Stomach (tissue), 8 donors: ENCODE measurements at regions not wholly inside any gene's neighbourhood (a gene's known extent, or its start where the extent isn't known, plus 50 kb on each side); places are given as distances from the start of the nearest gene placed in this dataset.

Experiments
- DNase-seq, 2 donors: peaks; one replicate each; pipeline versions ENCODE4 v3.0.0 to v3.0.0-alpha.2; 2013 to 2019
- H3K27ac ChIP-seq, 5 donors: fragments of 200-600 bp in 4 of 5; sonication (generic) in 4 of 5; one replicate each; pipeline ENCODE4 v1.5.1; 2013 to 2019; ENCODE audit warnings: mild to moderate bottlenecking in 1 of 5, moderate library complexity in 1 of 5
- H3K27me3 ChIP-seq, 3 donors: fragments of 200-600 bp; sonication (generic); one replicate each; pipeline ENCODE4 v1.5.1; 2017 to 2019; ENCODE audit warnings: mixed run types in 1 of 3
- H3K36me3 ChIP-seq, 4 donors: fragments of 200-600 bp; sonication (generic); 1 replicate in 3 of 4; 2 replicates in 1 of 4; pipeline ENCODE4 v1.5.1; 2016 to 2019
- H3K4me1 ChIP-seq, 4 donors: fragments of 200-600 bp; sonication (generic); one replicate each; pipeline ENCODE4 v1.5.1; 2016 to 2019
- H3K4me3 ChIP-seq, 4 donors: fragments of 200-600 bp; sonication (generic) in 3 of 4; one replicate each; pipeline ENCODE4 v1.5.1; 2016 to 2019; ENCODE audit warnings: mild to moderate bottlenecking in 1 of 4
- H3K9me3 ChIP-seq, 4 donors: fragments of 200-600 bp; sonication (generic); one replicate each; pipeline ENCODE4 v1.5.1; 2016 to 2019
- CTCF ChIP-seq, 7 experiments: fragments of 450-650 bp in 4 of 7; fragments of 200-600 bp in 3 of 7; sonication (generic) in 3 of 7; IDR thresholded peaks; one replicate each; pipeline ENCODE4 v1.5.1; 2016 to 2019; ENCODE audit warnings: antibody characterized with exemption in 7 of 7, control low read depth in 2 of 7, mild to moderate bottlenecking in 1 of 7
- EP300 ChIP-seq: sonication (generic); formaldehyde crosslinking; IDR thresholded peaks from one replicate; pipeline ENCODE4 v1.6.1; 2017; ENCODE audit warnings: antibody characterized with exemption
- POLR2A ChIP-seq, 4 donors: fragments of 450-650 bp; IDR thresholded peaks; one replicate each; pipeline ENCODE4 v1.6.1; 2016; ENCODE audit warnings: antibody characterized with exemption in 4 of 4, control low read depth in 2 of 4, mild to moderate bottlenecking in 1 of 4, moderate library complexity in 1 of 4
- POLR2AphosphoS5 ChIP-seq, 3 donors: sonication (generic); formaldehyde crosslinking; IDR thresholded peaks; one replicate each; pipeline ENCODE4 v1.6.1; 2016; ENCODE audit warnings: antibody characterized with exemption in 3 of 3
- WGBS, 5 donors: extraction: QIAGEN DNeasy Blood & Tissue Kit in 3 of 5; methylation state at CpG; one replicate each; pipeline versions ENCODE4 v1.1.5 to v1.1.7; 2013 to 2018; 5-methylcytosine and 5-hydroxymethylcytosine counted together
- intact Hi-C: fragments of 100-400 bp; cut with DNase I; formaldehyde crosslinking; loops from one replicate; pipeline ENCODE4 v1.15.1; 2023; ENCODE audit warnings: low total_unique reads
- donor health status: healthy with polysubstance abuse.
- donor health status: Bipolar disorder and iron deficiency.
- donor health status: healthy.

GRCh38 chr7:125247514-125248098, 318.0 kb upstream of the POT1 start:
- H3K27ac ChIP-seq = no peak overlapping the region
- no peak overlapping the region for H3K4me3 ChIP-seq
- DNase-seq = no peak
- WGBS, 5 donors = 77 to 86% (median 82%) methylated on average over 1 of the region's 1 CpG
- intact Hi-C loops = no loop called here
- TF ChIP-seq CTCF (IDR thresholded peaks at IDR 0.05) (no peak), POLR2AphosphoS5 (IDR thresholded peaks at IDR 0.05) (no peak), EP300 (no peak), POLR2A (IDR thresholded peaks at IDR 0.05) (no peak)
- H3K4me1 ChIP-seq = no peaks in the 10 kb centered on the region
- no peaks in the 10 kb centered on the region for H3K27me3 ChIP-seq
- H3K9me3 ChIP-seq = no peaks in the 10 kb centered on the region
- no peaks in the 10 kb centered on the region for H3K36me3 ChIP-seq

- DNase-seq = no peak
- 51 to 72% (median 53%) methylated on average over 1 of the region's 1 CpG for WGBS, 5 donors
- Histone ChIP-seq H3K27ac (no peak overlapping the region), H3K4me3 (no peak overlapping the region), H3K9me3 (no peaks in the 10 kb centered on the region), H3K27me3 (no peaks in the 10 kb centered on the region), H3K4me1 (no peaks in the 10 kb centered on the region), H3K36me3 (no peaks in the 10 kb centered on the region)
- intact Hi-C loops = no loop called here
- TF ChIP-seq POLR2AphosphoS5 (IDR thresholded peaks at IDR 0.05) = no peak
- no peak for TF ChIP-seq EP300
- no peak for TF ChIP-seq POLR2A (IDR thresholded peaks at IDR 0.05)
- no peak for TF ChIP-seq CTCF (IDR thresholded peaks at IDR 0.05)
These were observed 317.1 kb upstream of the POT1 start for GRCh38 chr7:125246706-125247105.

- no peak overlapping the region for H3K4me3 ChIP-seq
- intact Hi-C loops = no loop called here
- no peak for TF ChIP-seq POLR2AphosphoS5 (IDR thresholded peaks at IDR 0.05)
- no peak for TF ChIP-seq EP300
- no peak for TF ChIP-seq POLR2A (IDR thresholded peaks at IDR 0.05)
- TF ChIP-seq CTCF (IDR thresholded peaks at IDR 0.05) = no peak
- H3K9me3 ChIP-seq = no peaks in the 10 kb centered on the region
- DNase-seq = no peak
- H3K36me3 ChIP-seq = no peaks in the 10 kb centered on the region
- no peak overlapping the region for H3K27ac ChIP-seq
- H3K4me1 ChIP-seq = no peaks in the 10 kb centered on the region
- no peaks in the 10 kb centered on the region for H3K27me3 ChIP-seq
These were observed 311.9 kb upstream of the POT1 start for GRCh38 chr7:125241548-125241947.

GRCh38 chr7:125222596-125222995, 293.0 kb upstream of the POT1 start:
- intact Hi-C loops = no loop called here
- no peak overlapping the region for H3K4me3 ChIP-seq
- H3K27me3 ChIP-seq = no peaks in the 10 kb centered on the region
- 89 to 94% (median 93%) methylated on average over 1 of the region's 1 CpG for WGBS, 5 donors
- TF ChIP-seq CTCF (IDR thresholded peaks at IDR 0.05) (no peak), POLR2AphosphoS5 (IDR thresholded peaks at IDR 0.05) (no peak), POLR2A (IDR thresholded peaks at IDR 0.05) (no peak), EP300 (no peak)
- no peak overlapping the region for H3K27ac ChIP-seq
- no peaks in the 10 kb centered on the region for H3K36me3 ChIP-seq
- DNase-seq = no peak
- H3K9me3 ChIP-seq = peaks cover 0 to 18% (median 7%) of the 10 kb centered on the region in 4 donors
- no peaks in the 10 kb centered on the region for H3K4me1 ChIP-seq
